B cell (primary cell): ENCODE measurements at regions not wholly inside any gene's neighbourhood (a gene's known extent, or its start where the extent isn't known, plus 50 kb on each side); places are given as distances from the start of the nearest gene placed in this dataset.

ENCODE experiments used
- ATAC-seq: fragments of 200-7000 bp; cut with Tn5 transposase; one replicate; pipeline ENCODE4 v1.10.0; 2021; ENCODE audit warnings: low read depth, mild to moderate bottlenecking, moderate number of reproducible peaks, moderate library complexity
- CTCF ChIA-PET: fragments of 350-600 bp; sonication (Branson Sonifier 250); formaldehyde crosslinking; loops from one replicate; lab custom pipeline; 2021; ENCODE audit warnings: antibody characterized with exemption, inconsistent platforms; lab: Charles Lee
- POLR2A ChIA-PET: fragments of 350-600 bp; sonication (Branson Sonifier 250); formaldehyde crosslinking; loops from one replicate; lab custom pipeline; 2021; ENCODE audit warnings: antibody characterized with exemption; lab: Charles Lee
- DNase-seq: peaks from one replicate; pipeline ENCODE4 v3.0.0; 2013
- H2AFZ ChIP-seq: 2 replicates; pipeline ENCODE4 v1.6.1; 2012; ENCODE audit warnings: mild to moderate bottlenecking, low read depth, low read length; ENCODE audit not compliant: insufficient read depth, poor library complexity, severe bottlenecking
- H3K27ac ChIP-seq, 2 donors: 1 replicate in 1 of 2; 2 replicates in 1 of 2; pipeline ENCODE4 v1.5.1; 2012 to 2013; ENCODE audit warnings: low read length in 2 of 2, mild to moderate bottlenecking in 2 of 2, moderate library complexity in 1 of 2
- H3K27me3 ChIP-seq, 4 experiments: fragments of 200-600 bp in 1 of 4; sonication (generic) in 1 of 4; replicated peaks in 1 of 4; 1 replicate in 2 of 4; 2 replicates in 2 of 4; pipeline versions ENCODE4 v1.6.1 to v1.7.0; 2013 to 2016; ENCODE audit warnings: low read length in 3 of 4, mild to moderate bottlenecking in 2 of 4, mixed read lengths in 1 of 4, moderate library complexity in 1 of 4; ENCODE audit not compliant: insufficient read depth in 4 of 4, control insufficient read depth in 3 of 4; ENCODE audit errors: control extremely low read depth in 1 of 4
- H3K36me3 ChIP-seq, 2 experiments: replicated peaks in 1 of 2; 1 replicate in 1 of 2; 2 replicates in 1 of 2; pipeline versions ENCODE4 v1.6.1 to v1.7.1; 2013; ENCODE audit warnings: low read length in 1 of 2; ENCODE audit not compliant: insufficient read depth in 2 of 2, control insufficient read depth in 1 of 2; ENCODE audit errors: control extremely low read depth in 1 of 2, extremely low read depth in 1 of 2
- H3K4me1 ChIP-seq, 2 donors: fragments of 200-600 bp in 1 of 2; sonication (generic) in 1 of 2; 1 replicate in 1 of 2; 2 replicates in 1 of 2; pipeline versions ENCODE4 v1.5.1 to v1.6.1; 2013 to 2017; ENCODE audit warnings: low read length in 2 of 2; ENCODE audit not compliant: control insufficient read depth in 2 of 2, insufficient read depth in 2 of 2
- H3K4me2 ChIP-seq: replicated peaks from 2 replicates; pipeline ENCODE3; 2012; ENCODE audit warnings: mild to moderate bottlenecking, low read depth, low read length; ENCODE audit not compliant: poor library complexity, severe bottlenecking
- H3K4me3 ChIP-seq, 5 experiments: fragments of 200-600 bp in 1 of 5; sonication (generic) in 1 of 5; 1 replicate in 3 of 5; 2 replicates in 2 of 5; pipeline versions ENCODE4 v1.5.1 to v1.7.0; 2011 to 2016; ENCODE audit warnings: low read length in 4 of 5, mild to moderate bottlenecking in 4 of 5, low read depth in 2 of 5, control low read depth in 1 of 5, moderate library complexity in 1 of 5; ENCODE audit not compliant: insufficient read depth in 1 of 5; ENCODE audit errors: control extremely low read depth in 1 of 5, extremely low read depth in 1 of 5
- H3K79me2 ChIP-seq: fragments of 200-600 bp; sonication (generic); one replicate; pipeline ENCODE4 v1.6.0; 2016; ENCODE audit warnings: low read length; ENCODE audit not compliant: control insufficient read depth, insufficient read depth
- H3K9ac ChIP-seq: fragments of 200-600 bp; sonication (generic); 2 replicates; pipeline ENCODE4 v1.6.1; 2017; ENCODE audit warnings: mild to moderate bottlenecking, low read length, moderate library complexity
- H3K9me3 ChIP-seq, 3 donors: one replicate each; pipeline versions ENCODE4 v1.6.1 to v1.7.1; 2013; ENCODE audit warnings: low read length in 2 of 3; ENCODE audit not compliant: control insufficient read depth in 2 of 3, insufficient read depth in 1 of 3; ENCODE audit errors: control extremely low read depth in 1 of 3
- H4K20me1 ChIP-seq: 2 replicates; pipeline ENCODE4 v1.6.0; 2012; ENCODE audit warnings: mild to moderate bottlenecking, low read length; ENCODE audit not compliant: insufficient read depth, control insufficient read depth, poor library complexity, severe bottlenecking
- H3K27ac Mint-ChIP-seq: one replicate; pipeline ENCODE4 v1.8.0; 2021; ENCODE audit warnings: mixed read lengths
- H3K27me3 Mint-ChIP-seq: one replicate; pipeline ENCODE4 v1.8.0; 2021; ENCODE audit warnings: mixed read lengths
- H3K4me1 Mint-ChIP-seq: one replicate; pipeline ENCODE4 v1.8.0; 2021; ENCODE audit warnings: mixed read lengths
- H3K4me3 Mint-ChIP-seq: one replicate; pipeline ENCODE4 v1.8.0; 2021; ENCODE audit warnings: mixed read lengths
- H3K9me3 Mint-ChIP-seq: one replicate; pipeline ENCODE4 v1.8.0; 2022; ENCODE audit warnings: mixed read lengths; ENCODE audit not compliant: insufficient read depth
- CTCF ChIP-seq: fragments of 200-600 bp; IDR thresholded peaks from one replicate; pipeline ENCODE4 v1.8.0; 2022; ENCODE audit warnings: antibody characterized with exemption, mild to moderate bottlenecking
- EZH2 ChIP-seq: IDR thresholded peaks from 2 replicates; pipeline ENCODE4 v1.6.1; 2012; ENCODE audit warnings: borderline replicate concordance, low read depth, mild to moderate bottlenecking, moderate library complexity, low read length; ENCODE audit not compliant: insufficient read depth, poor library complexity, severe bottlenecking
- WGBS: methylation state at CpG from one replicate; pipeline ENCODE4 v1.1.5; 2013; ENCODE audit warnings: missing lambda C conversion rate; ENCODE audit not compliant: insufficient coverage; 5-methylcytosine and 5-hydroxymethylcytosine counted together
- intact Hi-C: fragments of 100-400 bp; cut with micrococcal nuclease; formaldehyde crosslinking; loops from one replicate; pipeline ENCODE4 v1.10.0; 2022

GRCh38 chr16:47852991-47853390, 302.8 kb downstream of the ABCC12 start:
- no peaks in the 10 kb centered on the region for H3K4me1 Mint-ChIP-seq
- Histone ChIP-seq H3K4me3 (no peak overlapping the region), H3K79me2 (no peaks in the 10 kb centered on the region), H3K27me3 (no peaks in the 10 kb centered on the region), H3K4me1 (no peaks in the 10 kb centered on the region), H3K9me3 (peaks cover 0 to 14% (median 0%) of the 10 kb centered on the region in 3 donors), H3K36me3 (no peaks in the 10 kb centered on the region), H3K27ac (no peak overlapping the region), H2AFZ (no peak overlapping the region), H3K9ac (no peak overlapping the region), H4K20me1 (no peaks in the 10 kb centered on the region), H3K4me2 (no peak overlapping the region)
- intact Hi-C loops, result no loop called here
- H3K4me3 Mint-ChIP-seq, result no peak overlapping the region
- no peaks in the 10 kb centered on the region for H3K27me3 Mint-ChIP-seq
- no peak overlapping the region for H3K27ac Mint-ChIP-seq
- CTCF ChIA-PET, result no interaction called here
- H3K9me3 Mint-ChIP-seq, result peaks cover 5% of the 10 kb centered on the region
- 87% methylated on average over 3 of the region's 6 CpGs for WGBS
- DNase-seq, result no peak
- no peak for ATAC-seq
- POLR2A ChIA-PET, result no interaction called here
- TF ChIP-seq EZH2 (no peak), CTCF (no peak)

GRCh38 chr16:47851146-47851545, 304.6 kb downstream of the ABCC12 start:
- no peaks in the 10 kb centered on the region for H3K4me1 ChIP-seq
- no peaks in the 10 kb centered on the region for H3K27me3 Mint-ChIP-seq

More at GRCh38 chr16:47851146-47851545, 304.6 kb downstream of the ABCC12 start:
- 59% methylated on average over 8 of the region's 8 CpGs for WGBS
- H3K79me2 ChIP-seq, result no peaks in the 10 kb centered on the region
- H3K27ac ChIP-seq, result no peak overlapping the region
- no peak overlapping the region for H2AFZ ChIP-seq
- peaks cover 0 to 14% (median 0%) of the 10 kb centered on the region in 3 donors for H3K9me3 ChIP-seq
- POLR2A ChIA-PET, result no interaction called here
- CTCF ChIA-PET, result no interaction called here
- H4K20me1 ChIP-seq, result no peaks in the 10 kb centered on the region
- H3K27ac Mint-ChIP-seq, result no peak overlapping the region
- no peak overlapping the region for H3K9ac ChIP-seq
- no peak for ATAC-seq
- no peaks in the 10 kb centered on the region for H3K4me1 Mint-ChIP-seq
- TF ChIP-seq EZH2 (no peak), CTCF (no peak)
- DNase-seq, result no peak
- no peaks in the 10 kb centered on the region for H3K36me3 ChIP-seq
- H3K4me3 Mint-ChIP-seq, result no peak overlapping the region
- intact Hi-C loops, result no loop called here
- H3K27me3 ChIP-seq, result no peaks in the 10 kb centered on the region
- H3K9me3 Mint-ChIP-seq, result peaks cover 5% of the 10 kb centered on the region
- H3K4me3 ChIP-seq, result no peak overlapping the region
- H3K4me2 ChIP-seq, result no peak overlapping the region
